ENCODE measurements at regions not wholly inside any gene's neighbourhood (a gene's known extent, or its start where the extent isn't known, plus 50 kb on each side); places are given as distances from the start of the nearest gene placed in this dataset.

DNA sequence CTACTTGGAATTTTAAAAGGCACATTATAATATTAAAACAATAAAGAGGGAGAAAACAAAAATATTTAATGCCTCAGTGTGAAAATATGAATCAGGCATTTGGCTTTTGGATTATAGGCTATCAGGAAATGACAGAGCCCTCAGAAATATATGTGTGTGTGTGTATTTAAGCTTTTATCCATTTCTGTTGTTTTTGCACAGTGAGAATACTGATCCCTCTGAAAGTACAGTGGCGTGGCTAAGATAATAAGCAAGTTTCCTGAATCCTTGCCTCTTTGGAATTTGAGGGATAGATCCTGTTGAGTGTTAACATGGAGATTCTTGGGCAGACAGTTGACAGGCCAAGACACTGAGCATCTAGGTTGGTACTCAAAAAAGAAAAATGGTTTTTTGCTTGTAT, 234.8 kb upstream of the ZBTB20 start:
- DNase-seq (ENCODE audit: low read depth) = no peak
- Histone ChIP-seq H3K4me3 (ENCODE audit: low read depth, low read length) (no peak overlapping the region), H3K27me3 (ENCODE audit: control insufficient read depth, insufficient read depth, low read length) (no peaks in the 10 kb centered on the region), H3K36me3 (ENCODE audit: control insufficient read depth, insufficient read depth, low read length) (no peaks in the 10 kb centered on the region)
- TF ChIP-seq, protein P1, sequence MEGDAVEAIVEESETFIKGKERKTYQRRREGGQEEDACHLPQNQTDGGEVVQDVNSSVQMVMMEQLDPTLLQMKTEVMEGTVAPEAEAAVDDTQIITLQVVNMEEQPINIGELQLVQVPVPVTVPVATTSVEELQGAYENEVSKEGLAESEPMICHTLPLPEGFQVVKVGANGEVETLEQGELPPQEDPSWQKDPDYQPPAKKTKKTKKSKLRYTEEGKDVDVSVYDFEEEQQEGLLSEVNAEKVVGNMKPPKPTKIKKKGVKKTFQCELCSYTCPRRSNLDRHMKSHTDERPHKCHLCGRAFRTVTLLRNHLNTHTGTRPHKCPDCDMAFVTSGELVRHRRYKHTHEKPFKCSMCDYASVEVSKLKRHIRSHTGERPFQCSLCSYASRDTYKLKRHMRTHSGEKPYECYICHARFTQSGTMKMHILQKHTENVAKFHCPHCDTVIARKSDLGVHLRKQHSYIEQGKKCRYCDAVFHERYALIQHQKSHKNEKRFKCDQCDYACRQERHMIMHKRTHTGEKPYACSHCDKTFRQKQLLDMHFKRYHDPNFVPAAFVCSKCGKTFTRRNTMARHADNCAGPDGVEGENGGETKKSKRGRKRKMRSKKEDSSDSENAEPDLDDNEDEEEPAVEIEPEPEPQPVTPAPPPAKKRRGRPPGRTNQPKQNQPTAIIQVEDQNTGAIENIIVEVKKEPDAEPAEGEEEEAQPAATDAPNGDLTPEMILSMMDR (IDR thresholded peaks at IDR 0.05; ENCODE audit: insufficient read depth, low read length, poor library complexity, severe bottlenecking) = no peak

DNA sequence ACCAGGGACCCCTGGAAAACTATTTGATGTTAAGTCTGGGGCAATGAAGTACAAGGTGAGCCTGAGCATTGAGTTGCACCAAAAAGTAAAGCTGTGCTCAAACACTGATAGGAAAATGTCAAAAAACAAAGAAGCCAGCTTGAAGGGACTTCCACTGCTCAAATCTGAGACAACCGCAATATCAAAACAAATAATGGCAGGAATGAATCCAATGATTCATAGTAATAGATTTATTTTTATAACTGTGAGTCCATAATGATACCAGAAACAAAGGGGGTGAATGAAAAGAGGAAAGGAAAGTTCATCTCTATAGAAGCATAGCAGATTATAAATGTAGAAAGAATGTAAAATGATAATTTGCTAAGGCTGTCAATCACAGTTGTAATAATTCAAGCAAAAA, 237.3 kb upstream of the ZBTB20 start:
- Histone ChIP-seq H3K4me3 (ENCODE audit: low read depth, low read length) (no peak overlapping the region), H3K36me3 (ENCODE audit: control insufficient read depth, insufficient read depth, low read length) (no peaks in the 10 kb centered on the region), H3K27me3 (ENCODE audit: control insufficient read depth, insufficient read depth, low read length) (no peaks in the 10 kb centered on the region)
- TF ChIP-seq, protein P1 (IDR thresholded peaks at IDR 0.05; ENCODE audit: insufficient read depth, low read length, poor library complexity, severe bottlenecking) = no peak
- no peak for DNase-seq (ENCODE audit: low read depth)

DNA sequence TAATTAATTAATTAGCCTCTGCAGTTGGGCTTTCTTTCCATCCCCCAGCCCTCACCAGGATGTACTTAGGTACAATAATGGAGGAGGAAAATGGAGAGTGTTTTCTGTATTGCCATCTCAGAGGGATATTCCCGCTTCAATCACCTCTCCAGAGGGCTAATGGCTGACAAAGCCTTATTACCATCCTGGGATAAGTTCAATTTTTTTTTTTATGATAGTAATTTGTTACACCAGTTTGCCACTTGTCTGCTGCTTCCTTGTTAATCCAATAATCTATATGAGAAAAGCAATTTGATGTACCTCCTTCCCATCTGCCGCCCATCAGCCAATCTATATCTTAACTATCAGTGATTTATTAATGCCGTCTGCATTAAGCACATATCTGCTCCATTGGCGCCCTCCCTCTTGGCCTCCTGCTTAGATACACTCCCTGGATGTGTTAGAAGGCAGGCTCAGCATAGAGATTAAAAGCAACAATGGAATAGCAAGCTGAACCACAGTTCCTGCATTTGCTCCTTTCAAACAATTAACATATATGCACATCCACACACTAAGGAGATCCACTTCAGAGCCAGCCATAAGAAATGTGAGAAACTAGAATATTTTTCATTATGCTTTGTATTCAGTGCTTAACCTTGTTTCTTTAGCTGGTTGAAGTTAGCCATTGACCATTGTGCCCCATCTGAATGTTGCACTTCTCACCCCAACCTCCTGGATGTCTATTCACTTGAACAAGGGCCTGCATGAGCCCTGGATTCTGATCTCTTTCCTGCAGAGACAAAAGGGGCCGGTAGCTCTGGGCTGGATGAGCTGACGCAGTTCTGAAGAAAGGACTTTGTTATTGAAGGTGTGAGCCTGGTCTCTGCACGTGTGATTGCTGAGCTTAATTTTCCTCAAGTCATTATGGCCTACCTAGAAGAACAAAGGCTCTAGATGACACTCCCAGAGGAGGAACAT, 237.3 kb upstream of the GAP43 start:
- no peak overlapping the region for H3K4me3 ChIP-seq (ENCODE audit: low read depth, low read length)
- no peak for DNase-seq (ENCODE audit: low read depth)
- TF ChIP-seq, protein P1 (IDR thresholded peaks at IDR 0.05; ENCODE audit: insufficient read depth, low read length, poor library complexity, severe bottlenecking) = no peak

DNA sequence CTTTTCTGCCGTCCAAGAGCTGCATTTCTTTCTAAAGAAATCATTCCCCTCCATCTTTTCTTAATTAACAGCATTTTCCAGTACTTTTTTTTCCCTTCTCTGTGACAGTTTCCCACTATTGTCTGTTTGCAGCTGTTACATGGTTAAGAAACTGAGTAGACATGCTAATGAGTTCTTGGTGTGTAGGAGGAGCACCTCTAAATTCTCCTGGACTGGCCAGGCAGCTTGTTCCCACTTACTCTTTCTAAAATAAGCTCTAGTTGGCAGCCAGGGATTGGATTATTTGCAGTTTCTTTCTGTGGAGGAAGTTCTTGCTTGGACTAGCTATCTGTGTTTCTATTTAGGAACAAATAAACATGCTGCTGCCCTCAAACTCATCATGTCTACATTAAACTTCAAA, 235.1 kb upstream of the GAP43 start:
- no peak for DNase-seq (ENCODE audit: low read depth)
- TF ChIP-seq, protein P1 (IDR thresholded peaks at IDR 0.05; ENCODE audit: insufficient read depth, low read length, poor library complexity, severe bottlenecking) = no peak
- H3K36me3 ChIP-seq (ENCODE audit: control insufficient read depth, insufficient read depth, low read length) = no peaks in the 10 kb centered on the region
- no peak overlapping the region for H3K4me3 ChIP-seq (ENCODE audit: low read depth, low read length)
- H3K27me3 ChIP-seq (ENCODE audit: control insufficient read depth, insufficient read depth, low read length) = no peaks in the 10 kb centered on the region

More for the DNA sequence above, 237.3 kb upstream of the GAP43 start:
- Histone ChIP-seq H3K36me3 (ENCODE audit: control insufficient read depth, insufficient read depth, low read length) (no peaks in the 10 kb centered on the region), H3K27me3 (ENCODE audit: control insufficient read depth, insufficient read depth, low read length) (no peaks in the 10 kb centered on the region)

DNA sequence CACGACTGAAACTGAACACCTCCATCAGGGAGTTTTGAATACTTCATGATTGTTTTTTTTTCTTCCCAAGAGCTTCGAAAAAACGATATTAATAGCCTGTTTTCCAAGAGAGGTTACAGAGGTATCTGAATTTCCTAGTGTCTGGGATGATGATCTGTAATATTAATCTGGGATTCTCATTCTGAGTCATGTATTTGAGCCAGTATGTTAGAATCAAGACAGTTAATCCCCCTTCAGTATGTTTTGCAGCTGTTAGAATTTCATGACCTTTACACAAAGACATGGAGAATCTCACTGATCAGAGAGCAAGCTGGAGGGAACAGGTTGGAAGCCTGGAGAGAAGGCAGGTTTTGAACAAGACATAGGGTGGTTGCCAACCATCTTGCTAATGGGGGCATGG, 234.5 kb upstream of the GAP43 start:
- TF ChIP-seq, protein P1 (IDR thresholded peaks at IDR 0.05; ENCODE audit: insufficient read depth, low read length, poor library complexity, severe bottlenecking) = no peak

More for the DNA sequence above, 234.5 kb upstream of the GAP43 start:
- Histone ChIP-seq H3K4me3 (ENCODE audit: low read depth, low read length) (no peak overlapping the region), H3K27me3 (ENCODE audit: control insufficient read depth, insufficient read depth, low read length) (no peaks in the 10 kb centered on the region), H3K36me3 (ENCODE audit: control insufficient read depth, insufficient read depth, low read length) (no peaks in the 10 kb centered on the region)
- DNase-seq (ENCODE audit: low read depth) = no peak
